ENCODE measurements at regions not wholly inside any gene's neighbourhood (a gene's known extent, or its start where the extent isn't known, plus 50 kb on each side); places are given as distances from the start of the nearest gene placed in this dataset.
A peak's percentile ranks its signal among the peaks of the same experiment; 100 is the strongest.
"Not testable (repeated sequence)": the region's sequence is repeated elsewhere in the genome, so short reads cannot be mapped to it uniquely, and the experiment has no call there.

DNA sequence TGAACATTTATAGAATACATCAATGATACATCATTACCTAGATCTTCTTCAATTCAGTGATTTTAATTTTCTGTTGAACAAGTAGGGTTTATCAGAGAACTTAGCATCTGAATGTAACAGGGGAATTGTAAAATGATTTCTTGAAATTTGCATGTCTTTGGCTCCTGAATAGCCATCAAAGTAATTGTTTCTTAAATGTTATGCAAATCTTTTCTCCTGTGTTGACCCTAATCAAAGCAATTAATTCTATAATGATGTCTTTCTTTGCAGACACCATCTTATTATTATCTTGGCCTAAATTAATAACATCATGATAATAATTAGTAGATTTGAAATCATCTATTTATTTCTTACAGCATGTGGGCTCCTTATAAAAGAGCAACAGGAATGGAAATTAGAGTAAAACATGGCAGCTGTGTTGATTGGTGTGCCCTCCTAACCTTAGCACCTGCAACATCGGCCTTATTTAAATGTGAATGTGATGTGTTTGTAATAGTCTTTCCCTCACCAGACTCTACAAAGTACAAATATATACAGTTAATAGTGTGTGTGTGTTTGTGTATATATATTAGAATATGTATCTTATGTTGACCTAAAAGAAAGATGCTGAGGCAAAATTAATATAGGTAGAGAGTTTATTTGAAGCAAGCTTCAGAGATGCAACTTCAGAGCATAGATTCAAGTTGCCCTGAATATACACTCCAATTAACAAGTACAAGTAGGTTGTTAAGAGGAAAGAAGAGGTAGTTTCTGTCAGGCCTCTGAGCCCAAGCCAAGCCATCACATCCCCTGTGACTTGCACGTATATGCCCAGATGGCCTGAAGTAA lies 328.0 kb upstream of the TECRL start:
- DNase-seq (ENCODE audit: low spot score), result no peak
- no peak for ATAC-seq

DNA sequence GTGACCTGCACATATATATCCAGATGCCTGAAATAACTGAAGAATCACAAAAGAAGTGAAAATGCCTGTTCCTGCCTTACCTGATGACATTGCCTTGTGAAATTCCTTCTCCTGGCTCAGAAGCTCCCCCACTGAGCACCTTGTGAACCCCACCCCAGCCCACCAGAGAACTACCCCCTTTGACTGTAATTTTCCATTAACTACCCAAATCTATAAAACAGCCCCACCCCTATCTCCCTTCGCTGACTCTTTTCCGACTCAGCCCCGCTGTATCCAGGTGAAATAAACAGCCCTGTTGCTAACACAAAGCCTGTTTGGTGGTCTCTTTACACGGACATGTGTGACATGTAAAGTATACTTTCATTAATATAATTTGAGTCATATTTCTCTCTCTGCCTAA lies 320.3 kb upstream of the TECRL start:
- DNase-seq (ENCODE audit: low spot score) (no peak), ATAC-seq (no peak)

DNA sequence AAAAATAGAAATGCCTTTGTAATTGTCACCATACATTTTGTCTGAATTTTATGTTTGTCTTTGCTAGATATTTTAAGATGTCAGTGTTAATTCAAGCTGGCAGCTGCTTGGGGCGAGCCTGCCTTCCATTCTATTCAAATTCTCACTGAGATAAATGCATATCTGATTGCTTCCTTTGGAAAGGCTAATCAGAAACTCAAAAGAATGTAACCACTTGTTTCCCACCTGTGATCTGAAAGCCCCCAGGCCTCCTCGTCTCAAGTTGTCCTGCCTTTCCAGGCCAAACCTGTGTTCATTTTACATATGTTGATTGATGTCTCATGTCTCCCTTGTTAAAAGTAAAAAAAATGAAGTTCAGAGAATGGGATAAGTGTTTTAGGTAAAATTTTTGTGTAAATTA lies 318.7 kb upstream of the TECRL start:
- no peak for ATAC-seq

DNA sequence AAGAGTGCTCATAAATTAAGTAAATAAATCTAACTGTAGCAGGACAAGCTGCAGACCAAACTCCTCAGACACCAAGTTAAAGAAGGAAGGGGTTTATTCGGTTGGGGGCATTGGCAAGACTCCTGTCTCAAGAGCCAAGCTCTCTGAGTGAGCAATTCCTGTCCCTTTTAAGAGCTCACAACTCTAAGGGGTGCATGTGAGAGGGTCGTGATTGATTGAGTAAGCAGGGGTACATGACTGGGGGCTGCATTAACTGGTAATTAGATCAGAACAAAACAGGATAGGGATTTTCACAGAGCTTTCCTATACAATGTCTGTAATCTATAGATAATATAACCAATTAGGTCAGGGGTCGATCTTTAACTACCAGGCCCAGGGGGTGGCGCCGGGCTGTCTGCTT lies 318.1 kb upstream of the TECRL start:
- ATAC-seq; DNase-seq (ENCODE audit: low spot score): not testable (repeated sequence)

More for the DNA sequence above, 318.7 kb upstream of the TECRL start:
- no peak for DNase-seq (ENCODE audit: low spot score)

DNA sequence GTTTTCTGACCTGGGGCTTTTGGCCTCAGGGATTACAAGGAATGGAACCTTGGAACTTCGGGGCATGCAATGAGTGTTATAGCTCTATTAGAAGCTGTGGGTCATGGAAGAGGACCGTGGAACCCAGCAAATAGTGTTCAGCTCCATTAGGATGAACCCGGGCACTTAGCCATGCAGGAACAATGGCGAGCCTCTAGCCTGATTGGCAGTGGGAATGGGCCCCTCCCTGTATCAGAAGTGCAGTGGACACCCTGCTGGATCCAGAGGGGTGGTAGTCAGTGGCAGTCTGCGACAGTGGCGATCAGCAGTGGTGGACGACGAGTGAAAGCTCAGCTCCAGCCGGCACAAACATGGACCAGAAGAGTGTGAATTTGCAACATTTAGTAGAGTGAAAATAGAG lies 315.4 kb upstream of the TECRL start:
- DNase-seq (ENCODE audit: low spot score) (no peak), ATAC-seq (no peak)

DNA sequence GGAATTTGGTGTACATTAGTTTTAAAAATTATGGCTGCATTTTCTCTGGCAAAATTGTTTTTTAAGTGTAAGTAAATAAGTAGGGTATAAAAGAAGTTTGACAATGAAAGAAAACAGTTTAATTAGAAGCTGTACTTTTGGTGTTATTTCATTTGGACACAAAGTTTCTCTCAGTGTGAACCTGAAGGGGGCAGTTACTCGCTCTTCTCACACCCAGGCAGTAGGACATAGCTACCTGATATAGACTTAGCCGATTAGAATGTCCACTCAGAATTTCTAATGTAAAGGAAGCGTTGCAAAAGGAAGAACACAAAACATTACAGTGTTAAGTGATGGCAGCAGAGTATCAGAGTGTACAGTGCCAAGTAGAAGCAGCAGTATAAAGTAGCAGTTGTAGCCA lies 311.9 kb upstream of the TECRL start:
- ATAC-seq, result no peak
- DNase-seq (ENCODE audit: low spot score), result no peak

DNA sequence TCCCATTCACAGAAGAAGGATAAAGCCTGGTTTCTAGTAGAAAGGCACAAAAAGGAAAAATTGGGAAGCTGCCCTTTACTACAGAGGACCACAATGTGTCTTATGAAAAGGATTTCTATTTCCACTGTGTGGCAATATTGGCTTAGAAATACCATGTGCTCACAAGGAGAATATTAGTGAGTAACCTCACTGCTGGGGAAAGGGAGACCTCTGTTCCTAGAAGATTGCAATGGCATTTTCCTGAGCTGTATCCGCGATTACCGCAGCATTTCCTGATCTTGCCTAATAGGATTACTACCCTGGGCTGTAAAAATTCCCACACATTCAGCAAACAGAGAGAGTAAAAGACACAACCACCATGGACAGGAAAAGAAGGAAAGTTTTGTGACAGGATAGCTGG lies 308.8 kb upstream of the TECRL start:
- ATAC-seq, result no peak
- no peak for DNase-seq (ENCODE audit: low spot score)

DNA sequence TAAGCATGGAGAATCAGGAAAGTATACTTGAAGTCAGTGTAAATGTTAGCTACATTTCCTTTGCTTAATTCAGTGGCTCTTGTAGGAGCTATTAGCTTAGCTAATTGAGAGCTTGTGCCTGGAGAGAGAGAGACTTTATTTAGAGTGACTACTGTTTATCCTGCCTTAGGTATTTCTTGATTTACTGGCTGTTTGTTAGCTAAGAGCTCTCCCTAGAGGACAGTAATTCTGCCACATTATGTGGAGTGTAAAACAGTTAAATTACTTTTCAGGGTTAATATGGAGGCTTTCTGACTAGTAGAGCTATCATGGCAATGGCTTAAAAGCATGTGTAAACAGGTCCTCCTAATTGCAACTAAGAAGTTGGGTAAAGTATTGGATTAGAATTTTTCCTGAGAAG lies 306.5 kb upstream of the TECRL start:
- ATAC-seq (no peak), DNase-seq (ENCODE audit: low spot score) (no peak)

DNA sequence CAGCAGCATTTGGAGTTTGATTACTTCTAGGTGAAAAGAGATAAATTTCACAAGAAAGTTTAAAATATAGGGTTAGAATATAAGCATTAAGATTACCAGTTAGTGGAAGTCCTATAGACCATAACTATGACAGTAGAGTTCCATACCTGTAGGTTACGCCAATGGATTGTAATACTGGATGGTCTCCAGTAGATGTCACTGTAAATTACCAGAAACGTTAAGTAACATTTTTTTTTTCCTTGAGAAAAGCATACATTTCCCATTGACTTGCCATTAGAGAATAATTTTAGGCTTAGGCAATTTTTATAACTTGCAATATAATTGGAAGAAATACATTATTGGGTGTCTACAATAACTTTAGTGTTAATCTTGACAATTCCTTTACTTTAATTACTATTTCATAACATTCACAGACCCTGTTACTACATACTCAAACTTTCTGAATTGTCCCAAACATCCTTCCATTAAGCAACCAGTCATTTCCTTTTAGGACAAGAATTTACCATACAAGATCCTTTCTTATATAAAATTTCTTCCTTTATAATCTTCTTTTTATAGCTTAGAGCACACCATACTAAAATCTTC lies 304.1 kb upstream of the TECRL start:
- ATAC-seq (peak; percentile 75), DNase-seq (ENCODE audit: low spot score) (no peak)

DNA sequence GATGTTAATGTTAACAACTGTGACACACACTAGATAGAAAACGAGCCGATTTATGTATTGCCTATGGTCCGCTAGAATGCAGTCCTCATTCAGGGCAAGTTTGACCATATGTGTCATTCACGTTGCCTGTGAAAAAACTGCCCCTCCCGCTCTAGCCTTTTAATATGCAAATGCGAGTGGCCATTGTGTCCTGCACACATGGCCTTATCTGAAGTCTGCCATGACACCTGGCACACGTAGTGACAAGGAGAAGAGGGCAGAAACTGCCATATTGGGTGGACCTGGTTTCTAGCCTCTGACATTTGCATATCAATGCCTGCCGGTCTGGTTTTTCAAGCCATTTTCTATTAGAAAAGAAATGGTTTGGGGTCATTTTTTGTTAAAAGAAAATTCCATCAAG lies 303.3 kb upstream of the TECRL start:
- DNase-seq (ENCODE audit: low spot score), result no peak
- no peak for ATAC-seq

DNA sequence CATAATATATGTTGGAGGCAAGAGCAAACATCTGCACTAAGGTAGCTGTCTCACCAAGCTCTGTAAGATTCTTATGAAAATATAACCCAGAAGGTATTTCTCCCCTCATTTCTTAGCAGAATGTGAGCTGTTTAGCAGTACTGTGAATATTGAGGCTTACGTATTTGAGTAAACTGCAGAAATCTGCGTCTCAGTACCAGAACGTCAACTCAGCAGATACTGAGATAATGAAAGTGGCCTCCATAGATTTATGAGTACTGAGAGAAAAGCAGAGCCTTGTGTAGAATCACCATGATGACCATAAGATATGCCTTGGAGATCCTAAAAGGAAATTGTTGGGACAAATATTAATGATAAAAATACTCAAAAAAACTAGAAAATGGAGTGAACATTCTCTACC lies 296.7 kb upstream of the TECRL start:
- DNase-seq (ENCODE audit: low spot score), result no peak

DNA sequence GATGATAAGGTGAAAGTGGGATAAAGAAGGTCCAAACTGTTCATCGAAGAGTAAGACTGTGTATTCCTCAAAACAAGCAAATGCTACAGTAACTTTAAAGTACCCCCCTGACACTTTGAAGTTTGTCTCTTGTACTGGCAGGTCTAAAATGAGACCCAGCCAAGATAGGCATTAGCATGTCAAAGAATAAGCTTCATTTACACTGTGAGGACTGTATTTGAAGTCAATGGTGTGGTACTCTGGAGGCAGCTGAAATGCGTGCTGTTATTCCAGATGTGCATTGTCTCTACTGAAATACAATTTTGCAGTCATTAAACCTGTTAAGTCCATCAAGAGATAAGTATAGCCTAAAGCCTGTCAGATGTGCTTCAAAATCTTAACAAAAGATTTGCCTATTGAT lies 288.9 kb upstream of the TECRL start:
- DNase-seq (ENCODE audit: low spot score) (no peak), ATAC-seq (no peak)

More for the DNA sequence above, 296.7 kb upstream of the TECRL start:
- no peak for ATAC-seq

DNA sequence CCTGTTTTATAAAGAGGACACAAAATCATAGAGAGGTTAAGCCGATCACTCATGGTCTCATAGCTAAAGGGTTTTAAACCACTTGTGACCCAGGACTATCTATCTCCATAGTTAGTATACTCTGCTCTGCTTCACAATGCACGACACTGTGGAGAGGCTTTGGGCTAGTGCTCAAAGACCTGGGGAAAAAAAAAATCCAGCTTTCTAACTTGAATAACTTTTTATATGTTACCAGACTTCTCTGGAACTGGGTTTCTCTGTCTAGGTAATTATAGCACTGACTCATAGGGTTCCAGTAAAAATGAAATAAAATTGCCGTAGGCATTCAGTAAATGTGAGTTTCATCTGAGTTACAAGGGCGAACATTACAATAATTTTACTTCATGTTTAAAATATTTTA lies 273.7 kb upstream of the TECRL start:
- ATAC-seq (no peak), DNase-seq (ENCODE audit: low spot score) (no peak)

DNA sequence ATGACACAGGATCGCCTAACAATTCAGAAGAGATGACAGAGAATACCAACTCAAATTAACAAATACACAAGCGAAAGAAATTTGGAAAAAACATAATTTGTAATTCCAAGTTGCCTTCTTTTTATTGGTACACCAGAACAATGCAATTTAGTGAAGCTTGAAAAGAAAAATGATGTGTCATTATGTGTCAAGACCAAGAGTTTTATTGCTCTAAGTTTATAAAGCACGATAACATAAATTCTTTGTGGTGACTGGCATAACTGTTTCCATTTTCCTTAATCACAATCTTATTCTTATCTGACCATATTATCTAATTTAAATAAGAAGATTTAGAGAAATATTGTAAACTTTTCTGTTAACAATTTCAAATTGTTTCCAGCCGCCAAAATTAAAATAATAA lies 273.2 kb upstream of the TECRL start:
- no peak for DNase-seq (ENCODE audit: low spot score)
- no peak for ATAC-seq

DNA sequence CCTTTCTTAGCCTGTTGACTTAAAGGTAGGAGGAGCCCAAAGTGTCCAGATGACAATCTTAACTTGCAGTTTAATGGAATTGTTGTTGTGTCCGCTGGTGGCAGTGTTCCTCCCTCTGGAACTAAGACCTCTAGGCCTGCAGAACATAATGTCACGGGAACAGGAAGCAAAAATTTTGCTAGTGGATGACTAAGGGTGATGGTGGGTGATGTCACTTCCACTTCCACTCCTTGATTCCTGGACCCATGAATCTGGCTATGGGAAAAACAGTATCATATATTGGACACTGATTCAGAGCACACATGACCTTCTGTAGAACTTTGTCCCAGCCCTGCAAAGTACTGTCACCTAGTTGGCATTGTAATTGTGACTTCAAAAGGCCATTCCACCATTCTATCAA lies 263.9 kb upstream of the TECRL start:
- ATAC-seq; DNase-seq (ENCODE audit: low spot score): not testable (repeated sequence)

DNA sequence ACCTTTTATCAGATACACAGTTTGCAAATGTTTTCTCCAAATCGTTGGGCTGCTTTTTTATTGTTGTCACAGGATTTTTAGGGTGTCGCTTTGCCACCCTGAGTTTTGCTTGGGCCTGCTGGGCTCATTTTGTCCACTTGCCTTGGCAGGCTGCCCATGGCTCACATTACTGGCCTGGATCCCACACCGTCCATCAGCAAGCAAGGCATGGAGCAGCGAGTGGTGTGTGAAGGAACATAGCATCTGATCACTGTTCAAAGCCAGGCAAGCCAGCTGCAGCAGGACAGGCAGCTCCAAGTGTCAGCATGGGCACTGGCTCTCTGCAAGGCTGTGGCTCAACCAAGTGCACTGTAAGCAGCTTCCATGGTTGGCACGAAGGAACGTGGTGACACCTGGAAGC lies 261.4 kb upstream of the TECRL start:
- ATAC-seq, result no peak
- no peak for DNase-seq (ENCODE audit: low spot score)

DNA sequence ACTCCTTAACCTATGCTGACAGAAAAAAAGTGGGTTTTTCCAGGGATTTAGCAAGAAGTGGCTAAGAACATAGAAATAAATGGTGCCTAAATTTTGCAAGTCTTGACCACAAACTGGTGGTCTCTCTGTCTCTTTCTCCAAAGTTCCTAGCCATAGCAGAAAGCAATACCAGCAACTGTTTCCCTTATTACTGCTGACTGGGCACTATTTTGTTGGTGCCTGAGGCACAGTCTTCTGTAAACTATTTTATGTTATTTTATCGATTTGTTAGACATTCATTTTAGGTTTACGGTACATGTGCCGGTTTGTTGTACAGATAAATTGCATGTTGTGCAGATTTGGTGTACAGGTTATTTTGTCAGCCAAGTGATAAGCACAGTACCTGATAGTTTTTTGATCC lies 234.6 kb upstream of the TECRL start:
- no peak for DNase-seq (ENCODE audit: low spot score)
- ATAC-seq, result no peak

DNA sequence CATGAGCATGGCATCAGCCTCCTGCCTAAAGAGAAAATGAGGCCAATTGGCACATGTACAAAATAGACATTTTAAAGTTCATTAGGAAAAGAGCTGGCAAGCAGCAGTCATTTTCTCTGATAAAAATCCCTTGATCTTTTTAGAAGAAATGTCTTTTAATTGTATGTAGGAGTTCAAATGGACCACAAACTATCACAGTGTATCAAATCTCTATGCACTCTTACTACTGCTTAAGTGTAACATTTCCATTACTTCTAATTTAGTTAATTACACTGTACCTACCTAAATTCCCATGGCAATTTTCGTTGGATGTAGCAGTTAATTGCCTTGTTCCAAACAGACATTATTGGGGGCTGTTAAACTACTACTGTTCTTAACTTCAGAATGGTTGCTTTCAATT lies 233.7 kb upstream of the TECRL start:
- ATAC-seq (no peak), DNase-seq (ENCODE audit: low spot score) (no peak)

DNA sequence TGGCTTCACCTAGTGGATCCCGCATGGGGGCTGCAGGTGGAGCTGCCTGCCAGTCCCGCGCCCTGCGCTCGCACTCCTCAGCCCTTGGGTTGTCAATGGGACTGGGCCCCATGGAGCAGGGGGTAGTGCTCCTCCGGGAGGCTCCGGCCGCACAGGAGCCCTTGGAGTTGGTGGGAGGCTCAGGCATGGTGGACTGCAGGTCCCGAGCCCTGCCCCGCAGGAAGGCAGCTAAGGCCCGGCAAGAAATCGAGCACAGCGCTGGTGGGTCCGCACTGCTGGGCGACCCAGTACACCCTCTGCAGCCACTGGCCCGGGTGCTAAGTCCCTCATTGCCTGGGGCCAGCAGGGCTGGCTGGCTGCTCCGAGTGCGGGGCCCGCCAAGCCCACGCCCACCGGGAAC lies 231.2 kb upstream of the TECRL start:
- DNase-seq (ENCODE audit: low spot score); ATAC-seq: not testable (repeated sequence)

DNA sequence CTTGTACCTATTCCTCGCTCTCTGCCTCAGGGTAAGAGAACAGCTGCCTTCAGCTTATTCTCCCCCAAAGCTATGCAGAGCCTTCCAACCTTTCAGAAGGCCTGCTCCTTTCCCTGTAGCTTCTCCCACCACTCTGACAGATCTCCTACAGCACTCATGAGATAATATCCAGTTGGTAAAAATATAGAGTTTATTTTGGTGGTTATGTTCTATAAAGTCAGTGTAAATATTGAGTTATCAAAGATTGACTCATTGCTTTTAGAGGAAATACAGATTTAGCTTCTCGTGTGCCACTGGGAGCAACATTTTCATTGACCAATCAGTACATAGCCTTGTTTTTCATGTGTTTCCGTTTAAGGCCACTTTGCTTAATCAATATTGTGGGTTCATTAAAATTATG lies 216.2 kb upstream of the TECRL start:
- no peak for DNase-seq (ENCODE audit: low spot score)
- ATAC-seq, result no peak

DNA sequence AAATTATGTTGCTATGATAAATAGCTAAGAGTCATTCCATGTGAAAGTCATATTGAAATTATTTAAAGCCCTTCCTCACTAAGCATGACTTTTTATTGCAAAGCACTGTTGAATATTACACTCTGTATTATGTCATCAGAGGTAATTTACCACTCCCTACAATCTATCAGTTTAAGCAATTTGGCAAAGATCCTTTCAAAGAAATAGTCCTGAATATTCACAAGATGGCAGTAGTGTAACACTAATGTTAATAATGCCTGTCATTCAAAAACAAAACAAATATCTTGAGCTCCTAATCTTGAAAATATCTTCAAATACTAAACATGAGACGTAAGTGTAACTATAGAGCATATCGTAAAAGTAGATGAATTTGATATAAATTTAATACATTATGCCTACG lies 208.6 kb upstream of the TECRL start:
- ATAC-seq (no peak), DNase-seq (ENCODE audit: low spot score) (no peak)

DNA sequence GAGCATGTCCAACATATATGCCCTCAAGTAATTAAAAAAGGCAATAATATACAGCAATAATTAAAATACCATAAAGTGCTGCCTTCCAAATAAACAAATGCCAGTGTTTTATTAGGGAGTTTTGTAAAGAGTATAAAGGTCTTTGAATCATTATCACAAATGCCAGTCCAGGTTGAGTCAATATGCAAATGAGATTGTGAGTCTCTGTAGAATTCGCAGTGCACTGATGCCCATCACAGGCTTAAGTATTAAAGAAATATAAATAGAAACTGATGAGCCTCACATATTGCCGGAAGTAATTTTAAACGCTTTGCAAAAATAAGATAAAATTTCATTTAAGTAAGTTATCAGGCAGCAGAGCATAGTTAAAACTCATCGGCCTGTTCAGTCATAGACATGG lies 205.0 kb upstream of the TECRL start:
- ATAC-seq, result no peak
- DNase-seq (ENCODE audit: low spot score), result no peak

DNA sequence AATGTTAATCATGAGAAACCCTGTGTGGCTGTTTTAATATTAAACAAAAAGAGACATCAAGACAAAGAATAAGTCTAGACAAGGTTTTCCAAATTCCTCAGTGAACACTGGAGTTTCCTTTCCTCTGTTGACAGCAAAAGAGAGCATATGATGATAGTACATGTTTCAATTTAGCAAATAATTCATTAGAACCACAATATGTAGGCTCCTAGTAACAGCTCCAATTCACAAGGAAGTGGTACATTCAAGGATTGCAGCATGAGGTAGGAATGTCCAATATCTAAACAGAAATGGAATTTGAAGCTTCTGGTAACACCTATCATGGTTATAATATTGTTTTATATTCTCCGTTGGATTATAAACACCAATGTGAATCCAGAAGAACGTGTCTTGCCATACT lies 203.8 kb upstream of the TECRL start:
- no peak for ATAC-seq
- no peak for DNase-seq (ENCODE audit: low spot score)
